ENCODE measurements at regions not wholly inside any gene's neighbourhood (a gene's known extent, or its start where the extent isn't known, plus 50 kb on each side); places are given as distances from the start of the nearest gene placed in this dataset.

GRCh38 chr6:168386973-168387372, 54.0 kb upstream of the SMOC2 start (continued):
- no peak for TF ChIP-seq ARID3B (CRISPR knock-in tag; IDR thresholded peaks at IDR 0.05; ENCODE audit: borderline replicate concordance)

- Histone ChIP-seq H3K4me3 (no peak overlapping the region), H3K27me3 (ENCODE audit: control insufficient read depth in 2 of 2, insufficient read depth in 2 of 2, low read length in 2 of 2) (peaks cover 9 to 58% of the 10 kb centered on the region in 2 experiments; a peak in 4 of 5 replicates), H3K27ac (ENCODE audit: extremely low read depth, low read depth, low read length) (no peak overlapping the region), H3K4me1 (replicated peaks in 1 of 2; ENCODE audit: control insufficient read depth in 2 of 2, insufficient read depth in 2 of 2, low read length in 2 of 2) (no peaks in the 10 kb centered on the region), H3K36me3 (ENCODE audit: control insufficient read depth, insufficient read depth, low read length) (no peaks in the 10 kb centered on the region), H3K9ac (ENCODE audit: insufficient read depth in 1 of 2, low read depth in 2 of 2, low read length in 2 of 2) (no peak overlapping the region), H3K79me2 (ENCODE audit: control insufficient read depth, insufficient read depth, low read length) (no peaks in the 10 kb centered on the region), H3K9me3 (replicated peaks; ENCODE audit: control insufficient read depth, insufficient read depth, low read depth, low read length) (peaks cover 11% of the 10 kb centered on the region; the same call in 1 of the 2 replicates), H3K9me1 (ENCODE audit: control insufficient read depth, insufficient read depth, low read length) (no peaks in the 10 kb centered on the region), H2AFZ (ENCODE audit: low read depth, low read length) (no peak overlapping the region), H4K20me1 (replicated peaks; ENCODE audit: control insufficient read depth, insufficient read depth, low read length) (0 out of 2 replicates have a peak, but pooled peaks cover 13% of the 10 kb centered on the region), H3K4me2 (ENCODE audit: insufficient read depth, low read length) (no peak overlapping the region)
- no peak for FAIRE-seq
- no peak for ATAC-seq
- intact Hi-C loops (cut with micrococcal nuclease) (no loop called here), in situ Hi-C loops (cut with MboI) (no loop called here)
- ChIA-PET POLR2A (no interaction called here), CTCF (ENCODE audit: low intra/inter-chr PET ratio) (no interaction called here)
- WGBS (ENCODE audit: insufficient coverage, low coverage, missing lambda C conversion rate): 1% methylated on average over 10 of the region's 10 CpGs
- no TSS peak for BruUV-seq (replicated peaks)
- no peak for DNase-seq (ENCODE audit: extremely low read depth in 1 of 4, low spot score in 3 of 4)
- TF ChIP-seq TRIM24 (IDR thresholded peaks at IDR 0.05) (no peak), ZNF583 (CRISPR knock-in tag; IDR thresholded peaks at IDR 0.05) (no peak), ETV5 (CRISPR knock-in tag; IDR thresholded peaks at IDR 0.05; ENCODE audit: low read depth) (no peak), MXI1 (IDR thresholded peaks at IDR 0.05; ENCODE audit: low read depth, low read length) (no peak), RAD51 (IDR thresholded peaks at IDR 0.05; ENCODE audit: borderline replicate concordance, low read depth) (no peak), HOMEZ (CRISPR knock-in tag; IDR thresholded peaks at IDR 0.05) (no peak), PREB (CRISPR knock-in tag; IDR thresholded peaks at IDR 0.05) (no peak), ZBTB17 (CRISPR knock-in tag; IDR thresholded peaks at IDR 0.05) (no peak), YY1 (IDR thresholded peaks at IDR 0.05; ENCODE audit: borderline replicate concordance in 1 of 3, control insufficient read depth in 1 of 3, extremely low read depth in 1 of 3, insufficient read depth in 3 of 3, insufficient read length in 1 of 3, insufficient replicate concordance in 2 of 3, low read depth in 1 of 3, low read length in 2 of 3) (no peak), AFF1 (IDR thresholded peaks at IDR 0.05; ENCODE audit: low read depth in 1 of 2, partially characterized antibody in 2 of 2) (no peak)
Measured at GRCh38 chr6:168387426-168387825, 53.6 kb upstream of the SMOC2 start.
